PC-9 (cell line): ENCODE measurements at regions not wholly inside any gene's neighbourhood (a gene's known extent, or its start where the extent isn't known, plus 50 kb on each side); places are given as distances from the start of the nearest gene placed in this dataset.

Experiments used
- BruUV-seq: library from RNA; stranded (reverse); fragments of 400-500 nt; replicated peaks from 2 replicates; lab custom pipeline; 2021; lab: Mats Ljungman, UMichigan
- CTCF ChIA-PET: fragments of 300-600 bp; sonication (Branson Sonifier 250); formaldehyde crosslinking; loops from one replicate; lab custom pipeline; 2022; ENCODE audit warnings: antibody characterized with exemption; lab: Charles Lee
- POLR2A ChIA-PET: fragments of 300-600 bp; sonication (Branson Sonifier 250); formaldehyde crosslinking; loops from one replicate; lab custom pipeline; 2022; ENCODE audit warnings: antibody characterized with exemption; ENCODE audit not compliant: unreplicated experiment; lab: Charles Lee
- DNase-seq, 2 experiments: peaks; one replicate each; pipeline versions ENCODE4 v3.0.0 to v3.0.0-alpha.2; 2015 to 2022; ENCODE audit warnings: mixed read lengths in 1 of 2
- H2AFZ ChIP-seq: fragments of 200-600 bp; sonication (generic); 2 replicates; pipeline ENCODE4 v1.8.1; 2017; ENCODE audit warnings: antibody characterized with exemption
- H3F3A ChIP-seq: fragments of 200-600 bp; sonication (generic); 2 replicates; pipeline ENCODE4 v1.8.1; 2017; ENCODE audit warnings: antibody characterized with exemption, mild to moderate bottlenecking, low read depth; ENCODE audit not compliant: insufficient read depth
- H3K27ac ChIP-seq: fragments of 200-600 bp; sonication (generic); 2 replicates; pipeline ENCODE4 v1.6.1; 2016; ENCODE audit warnings: mixed run types
- H3K27me3 ChIP-seq: fragments of 200-600 bp; sonication (generic); 2 replicates; pipeline ENCODE4 v1.6.1; 2016; ENCODE audit warnings: low read depth, mixed run types; ENCODE audit not compliant: insufficient read depth
- H3K36me3 ChIP-seq: fragments of 200-600 bp; sonication (generic); 2 replicates; pipeline ENCODE4 v1.6.1; 2016; ENCODE audit warnings: low read depth, mixed run types
- H3K4me1 ChIP-seq: fragments of 200-600 bp; sonication (generic); replicated peaks from 2 replicates; pipeline ENCODE4 v1.6.1; 2016; ENCODE audit warnings: mixed run types; ENCODE audit not compliant: insufficient read depth
- H3K4me2 ChIP-seq: fragments of 200-600 bp; sonication (generic); 2 replicates; pipeline ENCODE4 v1.6.1; 2017; ENCODE audit warnings: mixed run types
- H3K4me3 ChIP-seq: fragments of 200-600 bp; sonication (generic); 2 replicates; pipeline ENCODE4 v1.6.1; 2016; ENCODE audit warnings: mixed run types
- H3K79me2 ChIP-seq: fragments of 200-600 bp; sonication (generic); 2 replicates; pipeline ENCODE4 v1.6.1; 2017; ENCODE audit warnings: low read depth, mixed run types
- H3K9me2 ChIP-seq: fragments of 200-600 bp; sonication (generic); 2 replicates; pipeline ENCODE4 v1.8.1; 2017; ENCODE audit warnings: mild to moderate bottlenecking; ENCODE audit not compliant: insufficient read depth
- H3K9me3 ChIP-seq: fragments of 200-600 bp; sonication (generic); 2 replicates; pipeline ENCODE4 v1.8.1; 2016; ENCODE audit warnings: low read depth; ENCODE audit not compliant: insufficient read depth
- H4K20me1 ChIP-seq: fragments of 200-600 bp; sonication (generic); 2 replicates; pipeline ENCODE4 v1.8.1; 2017; ENCODE audit not compliant: insufficient read depth
- EZH2 ChIP-seq: fragments of 200-600 bp; sonication (generic); IDR thresholded peaks from 2 replicates; pipeline ENCODE4 v1.8.0; 2017; ENCODE audit warnings: antibody characterized with exemption, low read depth
- intact Hi-C: fragments of 100-400 bp; cut with micrococcal nuclease; formaldehyde crosslinking; loops from one replicate; pipeline ENCODE4 v1.10.0; 2022; ENCODE audit not compliant: unreplicated experiment
- TF ChIP-seq, protein P1 (sequence below): fragments of 200-600 bp; sonication (generic); conservative IDR thresholded peaks from 2 replicates; pipeline ENCODE4 v1.6.1; 2017; ENCODE audit warnings: mixed run types, antibody characterized with exemption, mild to moderate bottlenecking, moderate library complexity

DNA sequence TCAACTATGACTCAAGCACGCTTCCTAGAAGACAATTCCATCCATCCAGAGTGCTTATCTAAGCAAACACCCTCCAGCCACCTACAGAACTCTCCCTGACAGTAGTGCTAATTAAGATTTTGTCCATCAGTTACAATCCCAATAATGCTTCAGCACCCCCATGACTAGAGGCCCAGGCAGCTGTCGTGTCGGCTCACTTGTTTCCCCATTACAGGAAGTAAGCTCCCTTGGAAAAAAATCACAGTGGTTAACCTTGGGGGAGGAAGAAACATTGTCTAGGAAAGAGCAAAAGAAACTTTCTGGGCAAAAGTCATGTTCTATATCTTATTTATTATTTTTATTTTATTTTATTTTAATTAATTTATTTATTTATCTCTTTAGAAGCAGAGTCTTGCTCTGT lies 108.8 kb upstream of the LPAR1 start:
- Histone ChIP-seq H3K27me3 (no peaks in the 10 kb centered on the region), H3K4me1 (no peaks in the 10 kb centered on the region), H3K36me3 (no peaks in the 10 kb centered on the region), H2AFZ (no peak overlapping the region), H3F3A (no peaks in the 10 kb centered on the region), H3K4me3 (no peak overlapping the region), H3K79me2 (no peaks in the 10 kb centered on the region), H3K27ac (no peak overlapping the region), H3K4me2 (no peak overlapping the region), H4K20me1 (no peaks in the 10 kb centered on the region), H3K9me2 (no peaks in the 10 kb centered on the region), H3K9me3 (no peaks in the 10 kb centered on the region)
- CTCF ChIA-PET: no interaction called here
- intact Hi-C loops: loop anchor here (10.0 kb wide), 1 partner anchor 512 kb away; no protein-coding TSS in a partner anchor
- POLR2A ChIA-PET: no interaction called here
- TF ChIP-seq, protein P1, sequence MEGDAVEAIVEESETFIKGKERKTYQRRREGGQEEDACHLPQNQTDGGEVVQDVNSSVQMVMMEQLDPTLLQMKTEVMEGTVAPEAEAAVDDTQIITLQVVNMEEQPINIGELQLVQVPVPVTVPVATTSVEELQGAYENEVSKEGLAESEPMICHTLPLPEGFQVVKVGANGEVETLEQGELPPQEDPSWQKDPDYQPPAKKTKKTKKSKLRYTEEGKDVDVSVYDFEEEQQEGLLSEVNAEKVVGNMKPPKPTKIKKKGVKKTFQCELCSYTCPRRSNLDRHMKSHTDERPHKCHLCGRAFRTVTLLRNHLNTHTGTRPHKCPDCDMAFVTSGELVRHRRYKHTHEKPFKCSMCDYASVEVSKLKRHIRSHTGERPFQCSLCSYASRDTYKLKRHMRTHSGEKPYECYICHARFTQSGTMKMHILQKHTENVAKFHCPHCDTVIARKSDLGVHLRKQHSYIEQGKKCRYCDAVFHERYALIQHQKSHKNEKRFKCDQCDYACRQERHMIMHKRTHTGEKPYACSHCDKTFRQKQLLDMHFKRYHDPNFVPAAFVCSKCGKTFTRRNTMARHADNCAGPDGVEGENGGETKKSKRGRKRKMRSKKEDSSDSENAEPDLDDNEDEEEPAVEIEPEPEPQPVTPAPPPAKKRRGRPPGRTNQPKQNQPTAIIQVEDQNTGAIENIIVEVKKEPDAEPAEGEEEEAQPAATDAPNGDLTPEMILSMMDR: no peak
- no peak for TF ChIP-seq EZH2
- no peak for DNase-seq
- BruUV-seq: no TSS peak

DNA sequence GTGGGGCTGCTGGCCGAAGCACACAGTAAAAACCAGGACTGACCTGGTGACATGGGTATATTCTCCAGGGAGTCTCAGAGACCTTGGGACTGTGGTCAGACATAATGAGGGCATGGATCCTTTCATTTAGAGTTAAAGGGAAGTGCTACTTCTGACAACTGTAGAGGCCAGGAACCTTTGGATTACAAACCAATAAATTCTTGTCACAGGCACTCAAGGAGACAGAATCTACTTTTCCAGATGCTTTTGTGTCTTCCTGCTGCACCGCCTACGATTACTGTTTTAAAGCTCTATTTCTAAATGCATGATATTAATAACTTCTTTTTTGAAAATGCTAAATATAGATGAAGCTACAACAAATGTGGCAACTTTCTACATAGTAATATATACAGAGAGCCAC lies 106.5 kb upstream of the LPAR1 start:
- POLR2A ChIA-PET: no interaction called here
- intact Hi-C loops: loop anchor here (10.0 kb wide), 1 partner anchor 510 kb away; no protein-coding TSS in a partner anchor

DNA sequence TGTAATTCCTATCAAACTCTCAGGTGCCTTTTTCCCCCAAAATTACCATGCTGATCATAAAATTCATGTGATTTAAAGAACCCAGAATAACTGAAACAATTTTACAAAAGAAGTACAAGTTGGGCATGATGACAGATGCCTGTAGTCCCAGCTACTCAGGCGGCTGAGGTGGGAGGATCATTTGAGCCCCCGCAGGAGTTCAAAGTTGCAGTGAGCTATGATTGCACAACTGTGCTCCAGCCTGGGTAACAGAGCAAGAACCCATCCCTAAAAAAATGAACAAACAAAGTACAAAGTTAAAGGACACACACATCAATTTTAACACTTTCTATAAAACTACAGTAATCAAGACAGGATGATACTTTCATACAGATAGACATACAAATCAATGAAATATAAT lies 97.9 kb upstream of the LPAR1 start:
- H3K4me3 ChIP-seq: no peak overlapping the region
- H3K9me2 ChIP-seq: no peaks in the 10 kb centered on the region
- DNase-seq: no peak
- TF ChIP-seq, protein P1: no peak
- no peak for TF ChIP-seq EZH2
- no peaks in the 10 kb centered on the region for H3K79me2 ChIP-seq
- H3K36me3 ChIP-seq: no peaks in the 10 kb centered on the region
- H3K4me1 ChIP-seq: no peaks in the 10 kb centered on the region
- ChIA-PET CTCF (no interaction called here), POLR2A (no interaction called here)
- no peak overlapping the region for H3K4me2 ChIP-seq
- intact Hi-C loops: no loop called here
- no peaks in the 10 kb centered on the region for H3K27me3 ChIP-seq
- no peak overlapping the region for H3K27ac ChIP-seq
- peaks cover 12% of the 10 kb centered on the region; the same call in 1 of the 2 replicates for H3K9me3 ChIP-seq
- no peaks in the 10 kb centered on the region for H4K20me1 ChIP-seq
- no peaks in the 10 kb centered on the region; the same call in 1 of the 2 replicates for H3F3A ChIP-seq
- BruUV-seq: no TSS peak
- H2AFZ ChIP-seq: no peak overlapping the region

More for the DNA sequence above, 106.5 kb upstream of the LPAR1 start:
- no peaks in the 10 kb centered on the region for H3K36me3 ChIP-seq
- TF ChIP-seq, protein P1: no peak
- no peak for TF ChIP-seq EZH2
- no peaks in the 10 kb centered on the region for H4K20me1 ChIP-seq
- no TSS peak for BruUV-seq
- H3K27me3 ChIP-seq: no peaks in the 10 kb centered on the region
- H3K79me2 ChIP-seq: no peaks in the 10 kb centered on the region
- H2AFZ ChIP-seq: no peak overlapping the region
- H3K9me2 ChIP-seq: no peaks in the 10 kb centered on the region
- H3K4me2 ChIP-seq: no peak overlapping the region
- DNase-seq: no peak
- no peaks in the 10 kb centered on the region for H3K4me1 ChIP-seq
- no peak overlapping the region for H3K4me3 ChIP-seq
- H3K9me3 ChIP-seq: no peaks in the 10 kb centered on the region
- H3K27ac ChIP-seq: no peak overlapping the region
- H3F3A ChIP-seq: no peaks in the 10 kb centered on the region
- CTCF ChIA-PET: no interaction called here
